Neural crest cell (in vitro differentiated cells): ENCODE measurements at regions not wholly inside any gene's neighbourhood (a gene's known extent, or its start where the extent isn't known, plus 50 kb on each side); places are given as distances from the start of the nearest gene placed in this dataset.
"Not testable (repeated sequence)": the region's sequence is repeated elsewhere in the genome, so short reads cannot be mapped to it uniquely, and the experiment has no call there.

Source experiments
- DNase-seq: peaks from one replicate; pipeline ENCODE4 v3.0.0; 2021; ENCODE audit warnings: low read depth, mixed read lengths, low spot score
- H3K27ac Mint-ChIP-seq: one replicate; pipeline ENCODE4 v1.8.0; 2021; ENCODE audit warnings: mild to moderate bottlenecking, mixed read lengths; ENCODE audit not compliant: unreplicated experiment
- H3K27me3 Mint-ChIP-seq: 2 replicates; pipeline ENCODE4 v1.8.0; 2021; ENCODE audit warnings: low read depth, mild to moderate bottlenecking, mixed read lengths
- H3K36me3 Mint-ChIP-seq: 2 replicates; pipeline ENCODE4 v1.8.0; 2021; ENCODE audit warnings: low read depth, mild to moderate bottlenecking, mixed read lengths
- H3K4me1 Mint-ChIP-seq: 2 replicates; pipeline ENCODE4 v1.8.0; 2021; ENCODE audit warnings: mixed read lengths
- H3K4me3 Mint-ChIP-seq: one replicate; pipeline ENCODE4 v1.8.0; 2021; ENCODE audit warnings: mild to moderate bottlenecking, mixed read lengths
- H3K9me3 Mint-ChIP-seq: 2 replicates; pipeline ENCODE4 v1.8.0; 2021; ENCODE audit warnings: mixed read lengths
- TF ChIP-seq, protein P1 (sequence below): fragments of 200-600 bp; sonication (generic); conservative IDR thresholded peaks from 2 replicates; pipeline ENCODE4 v1.5.0; 2021; ENCODE audit warnings: antibody characterized with exemption, mild to moderate bottlenecking

- peaks cover 2% of the 10 kb centered on the region for H3K36me3 Mint-ChIP-seq
- TF ChIP-seq, protein P1, sequence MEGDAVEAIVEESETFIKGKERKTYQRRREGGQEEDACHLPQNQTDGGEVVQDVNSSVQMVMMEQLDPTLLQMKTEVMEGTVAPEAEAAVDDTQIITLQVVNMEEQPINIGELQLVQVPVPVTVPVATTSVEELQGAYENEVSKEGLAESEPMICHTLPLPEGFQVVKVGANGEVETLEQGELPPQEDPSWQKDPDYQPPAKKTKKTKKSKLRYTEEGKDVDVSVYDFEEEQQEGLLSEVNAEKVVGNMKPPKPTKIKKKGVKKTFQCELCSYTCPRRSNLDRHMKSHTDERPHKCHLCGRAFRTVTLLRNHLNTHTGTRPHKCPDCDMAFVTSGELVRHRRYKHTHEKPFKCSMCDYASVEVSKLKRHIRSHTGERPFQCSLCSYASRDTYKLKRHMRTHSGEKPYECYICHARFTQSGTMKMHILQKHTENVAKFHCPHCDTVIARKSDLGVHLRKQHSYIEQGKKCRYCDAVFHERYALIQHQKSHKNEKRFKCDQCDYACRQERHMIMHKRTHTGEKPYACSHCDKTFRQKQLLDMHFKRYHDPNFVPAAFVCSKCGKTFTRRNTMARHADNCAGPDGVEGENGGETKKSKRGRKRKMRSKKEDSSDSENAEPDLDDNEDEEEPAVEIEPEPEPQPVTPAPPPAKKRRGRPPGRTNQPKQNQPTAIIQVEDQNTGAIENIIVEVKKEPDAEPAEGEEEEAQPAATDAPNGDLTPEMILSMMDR, result no peak
- no peak for DNase-seq
- H3K9me3 Mint-ChIP-seq, result no peaks in the 10 kb centered on the region
- H3K4me1 Mint-ChIP-seq, result peaks cover 14% of the 10 kb centered on the region
- H3K4me3 Mint-ChIP-seq, result no peak overlapping the region
- H3K27ac Mint-ChIP-seq, result no peak overlapping the region
- no peaks in the 10 kb centered on the region for H3K27me3 Mint-ChIP-seq
Measured at GRCh38 chr1:214136324-214136919, 144.5 kb upstream of the SMYD2 start.

- DNase-seq, result no peak
- no peak overlapping the region for H3K27ac Mint-ChIP-seq
- H3K27me3 Mint-ChIP-seq, result no peaks in the 10 kb centered on the region
- TF ChIP-seq, protein P1, result no peak
- peaks cover 31% of the 10 kb centered on the region for H3K4me1 Mint-ChIP-seq
- H3K36me3 Mint-ChIP-seq, result no peaks in the 10 kb centered on the region
- no peak overlapping the region for H3K4me3 Mint-ChIP-seq
- H3K9me3 Mint-ChIP-seq, result no peaks in the 10 kb centered on the region
Measured at GRCh38 chr1:214141486-214141885, 139.5 kb upstream of the SMYD2 start.

DNA sequence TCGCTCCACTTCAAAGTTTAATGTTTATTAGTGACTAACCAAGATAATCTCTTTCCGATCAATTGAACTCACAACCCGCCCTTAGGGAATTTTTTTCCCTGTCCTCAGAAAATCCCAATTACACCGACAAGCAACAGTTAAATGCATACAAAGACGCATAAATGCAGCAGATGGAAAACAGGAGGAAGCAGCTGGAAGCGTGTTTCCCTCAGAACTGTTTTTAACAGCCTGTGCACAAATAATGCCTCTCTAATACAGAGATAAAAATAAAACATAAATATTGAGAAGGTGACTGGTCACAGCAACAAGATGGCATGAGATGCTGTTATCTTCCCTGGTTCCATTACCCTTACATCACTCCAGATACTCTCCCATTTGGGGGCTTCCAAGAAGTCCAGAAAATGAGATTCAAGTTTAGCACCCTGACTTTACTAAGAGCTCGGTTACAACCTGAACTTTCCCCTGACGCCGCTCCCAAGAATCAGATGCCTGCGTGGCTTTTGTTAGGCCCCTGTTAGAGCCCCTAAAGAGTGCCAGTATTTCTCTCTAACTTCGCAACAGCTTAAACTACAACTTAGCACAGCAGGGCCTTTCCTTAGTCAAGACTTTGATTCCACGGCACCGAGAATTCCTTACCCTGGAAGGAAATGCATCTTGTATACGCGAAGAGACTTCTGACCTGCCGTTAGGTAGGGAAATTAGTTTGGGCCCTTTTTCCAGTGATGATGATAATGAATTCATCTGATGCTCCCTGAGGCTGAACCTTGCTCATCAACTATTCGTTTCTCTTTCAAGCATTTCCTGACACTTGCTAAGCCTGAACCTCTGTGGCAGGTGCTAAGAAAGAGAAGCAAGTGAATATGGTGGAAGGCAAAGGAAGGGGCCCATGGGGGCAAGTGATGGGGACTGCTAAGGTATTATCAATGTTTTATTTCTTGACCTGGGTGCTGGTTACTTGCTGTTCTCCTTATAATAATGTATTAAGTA is 137.7 kb upstream of the SMYD2 start:
- Mint-ChIP-seq H3K4me3 (no peak overlapping the region), H3K27me3 (no peaks in the 10 kb centered on the region), H3K27ac (peak overlapping the region; percentile 68), H3K9me3 (no peaks in the 10 kb centered on the region), H3K36me3 (no peaks in the 10 kb centered on the region), H3K4me1 (peaks cover 22% of the 10 kb centered on the region)
- TF ChIP-seq, protein P1, result no peak
- no peak for DNase-seq

GRCh38 chr1:214144521-214144920 is 136.4 kb upstream of the SMYD2 start:
- H3K27me3 Mint-ChIP-seq, H3K4me3 Mint-ChIP-seq, H3K9me3 Mint-ChIP-seq, H3K27ac Mint-ChIP-seq, DNase-seq, H3K36me3 Mint-ChIP-seq: not testable (repeated sequence)
- H3K4me1 Mint-ChIP-seq, result peaks cover 22% of the 10 kb centered on the region

DNA sequence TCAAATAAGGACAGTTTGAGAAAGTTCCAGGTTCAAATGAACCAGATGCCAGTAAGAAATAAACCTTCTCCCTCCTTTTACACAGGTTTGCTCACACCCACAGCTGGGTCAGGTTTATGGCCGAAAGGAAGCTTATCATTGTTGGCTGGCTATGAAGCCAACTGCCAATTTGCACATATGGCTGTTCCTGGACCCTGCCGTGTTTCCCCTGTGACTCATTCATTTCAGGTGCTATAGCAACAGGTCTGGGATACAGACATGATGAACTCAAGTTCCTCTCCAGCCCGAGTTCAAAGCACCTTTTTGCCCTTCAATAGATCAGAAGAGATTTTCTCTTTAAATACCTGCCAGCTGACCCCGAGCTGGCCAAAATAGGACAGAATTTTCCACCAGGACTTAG is 134.4 kb upstream of the SMYD2 start:
- no peaks in the 10 kb centered on the region for H3K27me3 Mint-ChIP-seq
- H3K27ac Mint-ChIP-seq, result no peak overlapping the region
- H3K4me3 Mint-ChIP-seq, result no peak overlapping the region
- no peaks in the 10 kb centered on the region for H3K9me3 Mint-ChIP-seq
- DNase-seq, result no peak
- TF ChIP-seq, protein P1, result no peak
- peaks cover 22% of the 10 kb centered on the region for H3K4me1 Mint-ChIP-seq
- no peaks in the 10 kb centered on the region for H3K36me3 Mint-ChIP-seq
